ENCODE measurements at regions not wholly inside any gene's neighbourhood (a gene's known extent, or its start where the extent isn't known, plus 50 kb on each side); places are given as distances from the start of the nearest gene placed in this dataset.

- ChIA-PET CTCF (ENCODE audit: unreplicated experiment) (no interaction called here), POLR2A (no interaction called here)
- TF ChIP-seq EZH2phosphoT487 (IDR thresholded peaks at IDR 0.05; ENCODE audit: borderline replicate concordance, low read depth, low read length) (no peak), CTCF (conservative IDR thresholded peaks at IDR 0.05; ENCODE audit: low read length) (no peak)
- Histone ChIP-seq H3K9me3 (ENCODE audit: low read length) (no peaks in the 10 kb centered on the region), H2AFZ (ENCODE audit: low read length) (no peak overlapping the region), H3K4me1 (ENCODE audit: insufficient read depth, low read length, poor library complexity, severe bottlenecking) (no peaks in the 10 kb centered on the region), H3K4me3 (ENCODE audit: low read depth, low read length, poor library complexity, severe bottlenecking) (no peak overlapping the region), H3K9me2 (ENCODE audit: insufficient read depth, low read length) (no peaks in the 10 kb centered on the region), H3K27ac (ENCODE audit: low read depth, low read length, poor library complexity, severe bottlenecking) (no peak overlapping the region), H3K79me2 (ENCODE audit: insufficient read depth, low read depth, low read length) (no peaks in the 10 kb centered on the region), H4K20me1 (ENCODE audit: insufficient read depth, low read length) (no peaks in the 10 kb centered on the region), H3K4me2 (ENCODE audit: low read length) (no peak overlapping the region), H3K36me3 (ENCODE audit: insufficient read depth, low read length) (no peaks in the 10 kb centered on the region)
- DNase-seq (ENCODE audit: low spot score): no peak
- intact Hi-C loops (cut with micrococcal nuclease; ENCODE audit: unreplicated experiment): no loop called here
- no TSS peak for BruUV-seq (replicated peaks)
Measured at GRCh38 chr1:118488787-118489186, 303.8 kb upstream of the SPAG17 start.

- Histone ChIP-seq H3K36me3 (ENCODE audit: insufficient read depth, low read length) (no peaks in the 10 kb centered on the region), H3K4me2 (ENCODE audit: low read length) (no peak overlapping the region), H3K4me1 (ENCODE audit: insufficient read depth, low read length, poor library complexity, severe bottlenecking) (no peaks in the 10 kb centered on the region), H2AFZ (ENCODE audit: low read length) (no peak overlapping the region), H4K20me1 (ENCODE audit: insufficient read depth, low read length) (no peaks in the 10 kb centered on the region), H3K9me3 (ENCODE audit: low read length) (no peaks in the 10 kb centered on the region), H3K9me2 (ENCODE audit: insufficient read depth, low read length) (no peaks in the 10 kb centered on the region), H3K4me3 (ENCODE audit: low read depth, low read length, poor library complexity, severe bottlenecking) (no peak overlapping the region), H3K27ac (ENCODE audit: low read depth, low read length, poor library complexity, severe bottlenecking) (no peak overlapping the region), H3K79me2 (ENCODE audit: insufficient read depth, low read depth, low read length) (no peaks in the 10 kb centered on the region)
- BruUV-seq (replicated peaks): no TSS peak
- DNase-seq (ENCODE audit: low spot score): no peak
- ChIA-PET POLR2A (no interaction called here), CTCF (ENCODE audit: unreplicated experiment) (no interaction called here)
- intact Hi-C loops (cut with micrococcal nuclease; ENCODE audit: unreplicated experiment): no loop called here
- TF ChIP-seq EZH2phosphoT487 (IDR thresholded peaks at IDR 0.05; ENCODE audit: borderline replicate concordance, low read depth, low read length): no peak
- TF ChIP-seq CTCF (conservative IDR thresholded peaks at IDR 0.05; ENCODE audit: low read length): no peak
Measured at GRCh38 chr1:118487932-118488331, 302.9 kb upstream of the SPAG17 start.

GRCh38 chr1:118487091-118487490 is 302.1 kb upstream of the SPAG17 start:
- Histone ChIP-seq H3K9me2 (ENCODE audit: insufficient read depth, low read length) (no peaks in the 10 kb centered on the region), H2AFZ (ENCODE audit: low read length) (no peak overlapping the region), H3K4me1 (ENCODE audit: insufficient read depth, low read length, poor library complexity, severe bottlenecking) (no peaks in the 10 kb centered on the region), H3K9me3 (ENCODE audit: low read length) (no peaks in the 10 kb centered on the region), H3K4me2 (ENCODE audit: low read length) (no peak overlapping the region), H3K36me3 (ENCODE audit: insufficient read depth, low read length) (no peaks in the 10 kb centered on the region), H4K20me1 (ENCODE audit: insufficient read depth, low read length) (no peaks in the 10 kb centered on the region), H3K27ac (ENCODE audit: low read depth, low read length, poor library complexity, severe bottlenecking) (no peak overlapping the region), H3K79me2 (ENCODE audit: insufficient read depth, low read depth, low read length) (no peaks in the 10 kb centered on the region), H3K4me3 (ENCODE audit: low read depth, low read length, poor library complexity, severe bottlenecking) (no peak overlapping the region)
- intact Hi-C loops (cut with micrococcal nuclease; ENCODE audit: unreplicated experiment): no loop called here
- TF ChIP-seq EZH2phosphoT487 (IDR thresholded peaks at IDR 0.05; ENCODE audit: borderline replicate concordance, low read depth, low read length) (no peak), CTCF (conservative IDR thresholded peaks at IDR 0.05; ENCODE audit: low read length) (no peak)
- no TSS peak for BruUV-seq (replicated peaks)
- CTCF ChIA-PET (ENCODE audit: unreplicated experiment): no interaction called here
- POLR2A ChIA-PET: no interaction called here
- no peak for DNase-seq (ENCODE audit: low spot score)

All from OCI-LY7 (cell line).